ENCODE measurements at regions not wholly inside any gene's neighbourhood (a gene's known extent, or its start where the extent isn't known, plus 50 kb on each side); places are given as distances from the start of the nearest gene placed in this dataset.

GRCh38 chr1:41994195-41994894 lies 75.6 kb upstream of the HIVEP3 start:
- no peak for TF ChIP-seq POLR2AphosphoS5 (IDR thresholded peaks at IDR 0.05; ENCODE audit: low read depth, low read length)
- no peak for TF ChIP-seq CTCF (IDR thresholded peaks at IDR 0.05)
- TF ChIP-seq FOXJ3 (CRISPR knock-in tag; IDR thresholded peaks at IDR 0.05), result no peak
- no peak for TF ChIP-seq TAF1 (IDR thresholded peaks at IDR 0.05; ENCODE audit: borderline replicate concordance, low read depth, low read length)
